Body of pancreas (tissue), 4 donors: ENCODE measurements at regions not wholly inside any gene's neighbourhood (a gene's known extent, or its start where the extent isn't known, plus 50 kb on each side); places are given as distances from the start of the nearest gene placed in this dataset.

Experiments used
- ATAC-seq: fragments of 150-250 bp; one replicate; pipeline ENCODE4 v1.9.1; 2016
- DNase-seq, 4 donors: peaks; one replicate each; pipeline ENCODE4 v3.0.0-alpha.2; 2019
- H3K27ac ChIP-seq, 4 donors: fragments of 200-600 bp; sonication (generic); 1 replicate in 3 of 4; 2 replicates in 1 of 4; pipeline versions ENCODE4 v1.5.1 to v1.6.1; 2016 to 2019; ENCODE audit warnings: mild to moderate bottlenecking in 1 of 4, mixed read lengths in 1 of 4, moderate library complexity in 1 of 4
- H3K27me3 ChIP-seq, 2 donors: fragments of 200-600 bp; sonication (generic); one replicate each; pipeline ENCODE4 v1.6.0; 2016; ENCODE audit warnings: mild to moderate bottlenecking in 1 of 2
- H3K36me3 ChIP-seq, 2 donors: fragments of 200-600 bp; sonication (generic); replicated peaks in 1 of 2; 2 replicates each; pipeline ENCODE4 v1.5.1; 2016; ENCODE audit warnings: low read depth in 2 of 2; ENCODE audit not compliant: insufficient read depth in 1 of 2
- H3K4me1 ChIP-seq: fragments of 200-600 bp; sonication (generic); one replicate; pipeline ENCODE4 v1.6.0; 2016
- H3K4me3 ChIP-seq, 2 donors: fragments of 200-600 bp; sonication (generic); 1 replicate in 1 of 2; 2 replicates in 1 of 2; pipeline ENCODE4 v1.5.1; 2016 to 2019
- H3K9me3 ChIP-seq, 3 donors: fragments of 200-600 bp; sonication (generic); 1 replicate in 2 of 3; 2 replicates in 1 of 3; pipeline ENCODE4 v1.5.1; 2016
- CTCF ChIP-seq, 7 experiments: fragments of 450-650 bp in 4 of 7; fragments of 200-600 bp in 3 of 7; sonication (generic) in 3 of 7; IDR thresholded peaks; one replicate each; pipeline ENCODE4 v1.5.1; 2016 to 2019; ENCODE audit warnings: antibody characterized with exemption in 7 of 7
- POLR2A ChIP-seq, 3 donors: fragments of 450-650 bp; IDR thresholded peaks; one replicate each; pipeline ENCODE4 v1.6.1; 2016; ENCODE audit warnings: antibody characterized with exemption in 3 of 3, mild to moderate bottlenecking in 2 of 3
- WGBS, 2 donors: methylation state at CpG; one replicate each; pipeline ENCODE4 v1.1.5; 2017; 5-methylcytosine and 5-hydroxymethylcytosine counted together
- intact Hi-C: fragments of 100-400 bp; cut with DNase I; formaldehyde crosslinking; loops from one replicate; pipeline ENCODE4 v1.15.1; 2023

- no peak overlapping the region for H3K4me3 ChIP-seq
- no peaks in the 10 kb centered on the region for H3K9me3 ChIP-seq
- intact Hi-C loops, result no loop called here
- no peaks in the 10 kb centered on the region for H3K36me3 ChIP-seq
- H3K4me1 ChIP-seq, result no peaks in the 10 kb centered on the region
- no peak for ATAC-seq
- DNase-seq, result no peak
- 59 to 68% methylated on average over 17 to 18 of the region's 18 CpGs for WGBS, 2 donors
- no peak overlapping the region for H3K27ac ChIP-seq
- no peak for TF ChIP-seq CTCF (IDR thresholded peaks at IDR 0.05)
- TF ChIP-seq POLR2A (IDR thresholded peaks at IDR 0.05), result no peak
- H3K27me3 ChIP-seq, result no peaks in the 10 kb centered on the region
These were observed 89.6 kb upstream of the ZNF516 start for GRCh38 chr18:76584414-76585310.

- 69 to 73% methylated on average over 3 of the region's 3 CpGs for WGBS, 2 donors
- no peak for ATAC-seq
- H3K36me3 ChIP-seq, result no peaks in the 10 kb centered on the region
- no peaks in the 10 kb centered on the region for H3K9me3 ChIP-seq
- no peaks in the 10 kb centered on the region for H3K4me1 ChIP-seq
- TF ChIP-seq CTCF (IDR thresholded peaks at IDR 0.05) (no peak), POLR2A (IDR thresholded peaks at IDR 0.05) (no peak)
- intact Hi-C loops, result no loop called here
- DNase-seq, result no peak
- no peaks in the 10 kb centered on the region for H3K27me3 ChIP-seq
- H3K4me3 ChIP-seq, result no peak overlapping the region
- no peak overlapping the region for H3K27ac ChIP-seq
These were observed 86.2 kb upstream of the ZNF516 start for GRCh38 chr18:76581261-76581660.

- DNase-seq (no peak), ATAC-seq (no peak)
- intact Hi-C loops, result no loop called here
- Histone ChIP-seq H3K27me3 (no peaks in the 10 kb centered on the region), H3K4me1 (no peaks in the 10 kb centered on the region), H3K4me3 (no peak overlapping the region), H3K9me3 (no peaks in the 10 kb centered on the region), H3K27ac (no peak overlapping the region), H3K36me3 (no peaks in the 10 kb centered on the region)
- TF ChIP-seq POLR2A (IDR thresholded peaks at IDR 0.05) (no peak), CTCF (IDR thresholded peaks at IDR 0.05) (no peak)
- 69 to 71% methylated on average over 9 to 17 of the region's 17 CpGs for WGBS, 2 donors
These were observed 85.4 kb upstream of the ZNF516 start for GRCh38 chr18:76580288-76580962.

GRCh38 chr18:76579301-76579695, 84.3 kb upstream of the ZNF516 start:
- ATAC-seq (no peak), DNase-seq (no peak)
- no peak overlapping the region for H3K4me3 ChIP-seq
- H3K27ac ChIP-seq, result no peak overlapping the region
- intact Hi-C loops, result no loop called here
- H3K27me3 ChIP-seq, result no peaks in the 10 kb centered on the region
- H3K36me3 ChIP-seq, result no peaks in the 10 kb centered on the region
- TF ChIP-seq POLR2A (IDR thresholded peaks at IDR 0.05) (no peak), CTCF (IDR thresholded peaks at IDR 0.05) (no peak)
- H3K9me3 ChIP-seq, result no peaks in the 10 kb centered on the region
- 71 to 83% methylated on average over 11 to 17 of the region's 17 CpGs for WGBS, 2 donors
- no peaks in the 10 kb centered on the region for H3K4me1 ChIP-seq
